MM.1S (cell line): ENCODE measurements at regions not wholly inside any gene's neighbourhood (a gene's known extent, or its start where the extent isn't known, plus 50 kb on each side); places are given as distances from the start of the nearest gene placed in this dataset.

Source experiments
- EZH2 ChIP-seq: fragments of 300-600 bp; sonication (generic); optimal IDR thresholded peaks from 2 replicates; pipeline ENCODE3; 2017; ENCODE audit warnings: low read depth, mild to moderate bottlenecking, antibody characterized with exemption, low read length, mixed read lengths
- EZH2phosphoT487 ChIP-seq: fragments of 300-600 bp; sonication (generic); IDR thresholded peaks from 2 replicates; pipeline ENCODE4 v1.6.1; 2018; ENCODE audit warnings: antibody characterized with exemption, low read length
- TF ChIP-seq, protein P1 (sequence below): fragments of 300-600 bp; sonication (generic); IDR thresholded peaks from 2 replicates; pipeline ENCODE4 v1.5.1; 2016; ENCODE audit warnings: antibody characterized with exemption, low read length, mixed read lengths

DNA sequence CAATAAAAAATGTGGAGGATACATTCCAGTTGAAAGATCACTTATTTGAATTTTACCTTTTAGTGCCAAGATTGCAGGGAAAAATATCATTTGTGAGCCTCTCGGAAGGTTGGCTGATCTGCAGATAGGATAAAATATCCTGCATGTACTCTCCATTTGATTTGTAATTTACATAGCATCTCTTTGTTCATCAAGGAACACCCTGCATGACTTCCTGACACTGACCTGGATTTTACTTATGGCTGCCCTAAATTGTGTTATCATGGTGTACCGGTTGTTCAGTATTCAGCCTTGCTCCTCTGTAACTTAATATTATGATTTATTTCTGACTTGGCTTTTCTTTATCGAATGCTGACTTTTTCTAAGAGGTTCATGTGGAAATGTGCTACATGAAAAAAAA is 226.4 kb downstream of the PIK3C3 start:
- TF ChIP-seq, protein P1, sequence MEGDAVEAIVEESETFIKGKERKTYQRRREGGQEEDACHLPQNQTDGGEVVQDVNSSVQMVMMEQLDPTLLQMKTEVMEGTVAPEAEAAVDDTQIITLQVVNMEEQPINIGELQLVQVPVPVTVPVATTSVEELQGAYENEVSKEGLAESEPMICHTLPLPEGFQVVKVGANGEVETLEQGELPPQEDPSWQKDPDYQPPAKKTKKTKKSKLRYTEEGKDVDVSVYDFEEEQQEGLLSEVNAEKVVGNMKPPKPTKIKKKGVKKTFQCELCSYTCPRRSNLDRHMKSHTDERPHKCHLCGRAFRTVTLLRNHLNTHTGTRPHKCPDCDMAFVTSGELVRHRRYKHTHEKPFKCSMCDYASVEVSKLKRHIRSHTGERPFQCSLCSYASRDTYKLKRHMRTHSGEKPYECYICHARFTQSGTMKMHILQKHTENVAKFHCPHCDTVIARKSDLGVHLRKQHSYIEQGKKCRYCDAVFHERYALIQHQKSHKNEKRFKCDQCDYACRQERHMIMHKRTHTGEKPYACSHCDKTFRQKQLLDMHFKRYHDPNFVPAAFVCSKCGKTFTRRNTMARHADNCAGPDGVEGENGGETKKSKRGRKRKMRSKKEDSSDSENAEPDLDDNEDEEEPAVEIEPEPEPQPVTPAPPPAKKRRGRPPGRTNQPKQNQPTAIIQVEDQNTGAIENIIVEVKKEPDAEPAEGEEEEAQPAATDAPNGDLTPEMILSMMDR = no peak
- TF ChIP-seq EZH2 = no peak
- TF ChIP-seq EZH2phosphoT487 = no peak
